SU-DHL-6 (cell line): ENCODE measurements at regions not wholly inside any gene's neighbourhood (a gene's known extent, or its start where the extent isn't known, plus 50 kb on each side); places are given as distances from the start of the nearest gene placed in this dataset.

Experiments
- H2AFZ ChIP-seq: fragments of 200-600 bp; sonication (generic); 2 replicates; pipeline ENCODE4 v1.6.1; 2014; ENCODE audit warnings: low read depth, mild to moderate bottlenecking, moderate library complexity, mixed read lengths, antibody characterized with exemption, low read length; ENCODE audit not compliant: severe bottlenecking
- H3F3A ChIP-seq: fragments of 200-600 bp; shearing (Covaris generic); 2 replicates; pipeline ENCODE4 v1.6.0; 2016; ENCODE audit warnings: antibody characterized with exemption, mild to moderate bottlenecking; ENCODE audit not compliant: insufficient read depth
- H3K27ac ChIP-seq: fragments of 200-600 bp; sonication (generic); 2 replicates; pipeline ENCODE4 v1.5.1; 2016; ENCODE audit warnings: low read depth, mild to moderate bottlenecking, low read length, moderate library complexity, mixed read lengths
- H3K27me3 ChIP-seq: fragments of 200-600 bp; sonication (generic), shearing (Covaris generic); 2 replicates; pipeline ENCODE4 v1.6.0; 2014; ENCODE audit warnings: mild to moderate bottlenecking, low read length
- H3K36me3 ChIP-seq: fragments of 200-600 bp; sonication (generic); 2 replicates; pipeline ENCODE4 v1.6.1; 2014; ENCODE audit warnings: mild to moderate bottlenecking, low read length, mixed read lengths
- H3K4me2 ChIP-seq: fragments of 300-600, 200-600 bp; shearing (Covaris generic), sonication (generic); 2 replicates; pipeline ENCODE4 v1.6.0; 2014; ENCODE audit warnings: low read length, low read depth, mild to moderate bottlenecking; ENCODE audit not compliant: poor library complexity, severe bottlenecking
- H3K4me3 ChIP-seq: fragments of 200-600 bp; sonication (generic); 2 replicates; pipeline ENCODE4 v1.5.1; 2014; ENCODE audit warnings: antibody characterized with exemption, low read length, mild to moderate bottlenecking, mixed read lengths; ENCODE audit not compliant: insufficient read depth, poor library complexity, severe bottlenecking
- H3K79me2 ChIP-seq: fragments of 200-600 bp; sonication (generic); 2 replicates; pipeline ENCODE4 v1.6.1; 2014; ENCODE audit warnings: mild to moderate bottlenecking, low read length, moderate library complexity; ENCODE audit not compliant: insufficient read depth
- H3K9ac ChIP-seq: fragments of 200-600 bp; sonication (generic); 2 replicates; pipeline ENCODE4 v1.7.0; 2014; ENCODE audit warnings: mild to moderate bottlenecking, low read length
- H3K9me2 ChIP-seq: fragments of 200-600 bp; sonication (generic); replicated peaks from 2 replicates; pipeline ENCODE4 v1.6.1; 2014; ENCODE audit warnings: low read length; ENCODE audit not compliant: insufficient read depth
- H3K9me3 ChIP-seq: fragments of 200-600 bp; sonication (generic); 2 replicates; pipeline ENCODE4 v1.6.1; 2014; ENCODE audit warnings: low read length, mixed read lengths; ENCODE audit not compliant: insufficient read depth
- H4K20me1 ChIP-seq: fragments of 200-600 bp; sonication (generic); 2 replicates; pipeline ENCODE4 v1.6.1; 2014; ENCODE audit warnings: low read depth, mild to moderate bottlenecking, antibody characterized with exemption, low read length, moderate library complexity, mixed read lengths
- CTCF ChIP-seq: fragments of 200-600 bp; sonication (generic); IDR thresholded peaks from one replicate; pipeline ENCODE4 v1.5.1; 2017; ENCODE audit warnings: antibody characterized with exemption, mild to moderate bottlenecking, low read length, moderate library complexity; ENCODE audit not compliant: insufficient read depth, poor library complexity, severe bottlenecking
- EZH2phosphoT487 ChIP-seq: fragments of 200-600 bp; sonication (generic), shearing (Covaris generic); conservative IDR thresholded peaks from 2 replicates; pipeline ENCODE4 v1.6.1; 2018; ENCODE audit warnings: mild to moderate bottlenecking, antibody characterized with exemption, low read length, moderate library complexity, mixed read lengths

- no peaks in the 10 kb centered on the region for H4K20me1 ChIP-seq
- no peaks in the 10 kb centered on the region for H3K27me3 ChIP-seq
- H3K36me3 ChIP-seq = no peaks in the 10 kb centered on the region
- no peak overlapping the region for H3K4me3 ChIP-seq
- no peak overlapping the region for H3K4me2 ChIP-seq
- TF ChIP-seq EZH2phosphoT487 = no peak
- no peak for TF ChIP-seq CTCF
- H3F3A ChIP-seq = no peaks in the 10 kb centered on the region
- no peak overlapping the region for H3K27ac ChIP-seq
- no peaks in the 10 kb centered on the region for H3K9me3 ChIP-seq
- no peak overlapping the region for H2AFZ ChIP-seq
- H3K9me2 ChIP-seq = no peaks in the 10 kb centered on the region
- H3K79me2 ChIP-seq = no peaks in the 10 kb centered on the region
- H3K9ac ChIP-seq = no peak overlapping the region
These were observed 235.7 kb upstream of the CADM1 start for GRCh38 chr11:115739878-115740277.

GRCh38 chr11:115739146-115739545 lies 234.9 kb upstream of the CADM1 start:
- Histone ChIP-seq H2AFZ (no peak overlapping the region), H3K9me2 (no peaks in the 10 kb centered on the region)

GRCh38 chr11:115737875-115738274 lies 233.7 kb upstream of the CADM1 start:
- Histone ChIP-seq H3K27me3 (no peaks in the 10 kb centered on the region), H3K27ac (no peak overlapping the region), H3K9me3 (no peaks in the 10 kb centered on the region), H3K9ac (no peak overlapping the region), H2AFZ (no peak overlapping the region), H3K4me3 (no peak overlapping the region), H3K79me2 (no peaks in the 10 kb centered on the region), H3K36me3 (no peaks in the 10 kb centered on the region), H3F3A (no peaks in the 10 kb centered on the region), H4K20me1 (no peaks in the 10 kb centered on the region), H3K9me2 (no peaks in the 10 kb centered on the region), H3K4me2 (no peak overlapping the region)
- TF ChIP-seq EZH2phosphoT487 (no peak), CTCF (no peak)

More at GRCh38 chr11:115739146-115739545, 234.9 kb upstream of the CADM1 start:
- Histone ChIP-seq H3K4me3 (no peak overlapping the region), H3K79me2 (no peaks in the 10 kb centered on the region), H3F3A (no peaks in the 10 kb centered on the region), H3K9me3 (no peaks in the 10 kb centered on the region), H3K36me3 (no peaks in the 10 kb centered on the region), H3K4me2 (no peak overlapping the region), H3K9ac (no peak overlapping the region), H3K27me3 (no peaks in the 10 kb centered on the region), H3K27ac (no peak overlapping the region), H4K20me1 (no peaks in the 10 kb centered on the region)
- TF ChIP-seq CTCF (no peak), EZH2phosphoT487 (no peak)
